ENCODE measurements at regions not wholly inside any gene's neighbourhood (a gene's known extent, or its start where the extent isn't known, plus 50 kb on each side); places are given as distances from the start of the nearest gene placed in this dataset.

DNA sequence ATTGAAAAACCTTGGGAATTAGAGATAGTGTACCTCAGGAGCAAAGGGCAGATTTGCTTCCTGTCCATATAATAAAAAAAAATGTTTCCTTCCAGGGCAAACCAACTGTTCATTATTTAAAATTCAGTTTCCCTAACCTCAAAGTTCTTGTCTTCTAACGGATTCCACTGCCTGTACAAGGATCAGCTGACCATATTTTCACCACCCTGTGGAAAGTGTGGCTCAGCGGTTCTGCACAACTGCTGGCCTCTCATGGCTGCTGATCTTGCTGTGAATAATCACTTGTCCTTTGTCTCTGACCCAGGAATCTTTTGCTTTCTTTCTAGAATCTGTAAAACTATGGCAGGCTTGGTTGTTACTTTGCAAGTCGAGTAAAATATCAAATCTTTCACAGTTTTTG, 1732.5 kb upstream of the RAG2 start:
- intact Hi-C loops (cut with micrococcal nuclease), result no loop called here

More for the DNA sequence above, 1732.5 kb upstream of the RAG2 start:
- no peak overlapping the region for H3K9ac ChIP-seq (ENCODE audit: low read length)
- TF ChIP-seq RAD21 (IDR thresholded peaks at IDR 0.05; ENCODE audit: low read depth), result no peak
- TF ChIP-seq SIN3A (IDR thresholded peaks at IDR 0.05; ENCODE audit: low read depth), result no peak
- no peak for TF ChIP-seq ATF3 (IDR thresholded peaks at IDR 0.05)
- no peak for TF ChIP-seq EZH2phosphoT487 (IDR thresholded peaks at IDR 0.05; ENCODE audit: borderline replicate concordance)
- TF ChIP-seq TCF7L2 (IDR thresholded peaks at IDR 0.05; ENCODE audit: borderline replicate concordance, extremely low read depth, insufficient read depth, insufficient read length), result no peak
- TF ChIP-seq MAX (IDR thresholded peaks at IDR 0.05), result no peak
- no peak for TF ChIP-seq REST (IDR thresholded peaks at IDR 0.05; ENCODE audit: low read depth)
- no peak for TF ChIP-seq ZBTB33 (IDR thresholded peaks at IDR 0.05; ENCODE audit: extremely low read depth, insufficient replicate concordance, low read length)
- TF ChIP-seq POLR2AphosphoS5 (IDR thresholded peaks at IDR 0.05; ENCODE audit: low read depth, low read length), result no peak
- no peak for TF ChIP-seq SP1 (IDR thresholded peaks at IDR 0.05; ENCODE audit: low read depth)
- no peak for TF ChIP-seq ELF1 (IDR thresholded peaks at IDR 0.05; ENCODE audit: borderline replicate concordance, low read depth)
- TF ChIP-seq ZNF274 (IDR thresholded peaks at IDR 0.05; ENCODE audit: low read depth, low read length), result no peak
- no peak for TF ChIP-seq CEBPB (IDR thresholded peaks at IDR 0.05; ENCODE audit: low read depth)
- TF ChIP-seq SRF (IDR thresholded peaks at IDR 0.05; ENCODE audit: low read depth), result no peak
- TF ChIP-seq, protein P1, sequence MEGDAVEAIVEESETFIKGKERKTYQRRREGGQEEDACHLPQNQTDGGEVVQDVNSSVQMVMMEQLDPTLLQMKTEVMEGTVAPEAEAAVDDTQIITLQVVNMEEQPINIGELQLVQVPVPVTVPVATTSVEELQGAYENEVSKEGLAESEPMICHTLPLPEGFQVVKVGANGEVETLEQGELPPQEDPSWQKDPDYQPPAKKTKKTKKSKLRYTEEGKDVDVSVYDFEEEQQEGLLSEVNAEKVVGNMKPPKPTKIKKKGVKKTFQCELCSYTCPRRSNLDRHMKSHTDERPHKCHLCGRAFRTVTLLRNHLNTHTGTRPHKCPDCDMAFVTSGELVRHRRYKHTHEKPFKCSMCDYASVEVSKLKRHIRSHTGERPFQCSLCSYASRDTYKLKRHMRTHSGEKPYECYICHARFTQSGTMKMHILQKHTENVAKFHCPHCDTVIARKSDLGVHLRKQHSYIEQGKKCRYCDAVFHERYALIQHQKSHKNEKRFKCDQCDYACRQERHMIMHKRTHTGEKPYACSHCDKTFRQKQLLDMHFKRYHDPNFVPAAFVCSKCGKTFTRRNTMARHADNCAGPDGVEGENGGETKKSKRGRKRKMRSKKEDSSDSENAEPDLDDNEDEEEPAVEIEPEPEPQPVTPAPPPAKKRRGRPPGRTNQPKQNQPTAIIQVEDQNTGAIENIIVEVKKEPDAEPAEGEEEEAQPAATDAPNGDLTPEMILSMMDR (IDR thresholded peaks at IDR 0.05 in 2 of 3, conservative IDR thresholded peaks at IDR 0.05 in 1 of 3; ENCODE audit: borderline replicate concordance in 1 of 3, insufficient read depth in 1 of 3, low read depth in 2 of 3, low read length in 2 of 3), result no peak
- no peak for TF ChIP-seq YY1 (IDR thresholded peaks at IDR 0.05; ENCODE audit: extremely low read depth, insufficient replicate concordance, low read depth, low read length)
- no peak for TF ChIP-seq CBX3 (IDR thresholded peaks at IDR 0.05; ENCODE audit: low read depth)
- no peak for TF ChIP-seq EGR1 (IDR thresholded peaks at IDR 0.05; ENCODE audit: low read depth)
- no peak for TF ChIP-seq POLR2A (IDR thresholded peaks at IDR 0.05; ENCODE audit: borderline replicate concordance, extremely low read depth, insufficient read depth, insufficient read length)
- no peak for TF ChIP-seq FOSL1 (IDR thresholded peaks at IDR 0.05; ENCODE audit: low read depth)
- ChIA-PET CTCF (no interaction called here), POLR2A (no interaction called here), RAD21 (ENCODE audit: low non-redundant PET in 1 of 2, low total read pairs in 2 of 2, uncharacterized antibody in 2 of 2, unreplicated experiment in 2 of 2) (no interaction called here)
- no peak overlapping the region for H3K4me2 ChIP-seq (ENCODE audit: low read length)
- BruUV-seq (replicated peaks), result no TSS peak
- no peak overlapping the region for H3K27ac ChIP-seq (ENCODE audit: low read depth, low read length)
- H3K4me3 ChIP-seq (replicated peaks in 1 of 2; ENCODE audit: low read depth in 1 of 2, low read length in 2 of 2), result no peak overlapping the region
- no peaks in the 10 kb centered on the region for H3K27me3 ChIP-seq (ENCODE audit: insufficient read depth, low read length)
- peaks cover 5 to 6% of the 10 kb centered on the region in 2 experiments; a peak in 2 of 4 replicates for H3K9me3 ChIP-seq (ENCODE audit: control insufficient read depth in 1 of 2, insufficient read depth in 1 of 2, low read depth in 1 of 2, low read length in 2 of 2)
- no peaks in the 10 kb centered on the region for H3K36me3 ChIP-seq (ENCODE audit: control insufficient read depth in 1 of 2, insufficient read depth in 2 of 2, low read length in 2 of 2)
- no peak for ATAC-seq
- no peak for DNase-seq (ENCODE audit: low read depth, low spot score)
- no peaks in the 10 kb centered on the region for H3K9me2 ChIP-seq (ENCODE audit: insufficient read depth)
- no peaks in the 10 kb centered on the region for H3K4me1 ChIP-seq (ENCODE audit: control insufficient read depth in 1 of 2, insufficient read depth in 2 of 2, low read length in 2 of 2)
- no peaks in the 10 kb centered on the region for H3K79me2 ChIP-seq (ENCODE audit: insufficient read depth, low read length)
- no peak overlapping the region for H2AFZ ChIP-seq (ENCODE audit: low read depth, low read length, poor library complexity, severe bottlenecking)
- no peaks in the 10 kb centered on the region for H4K20me1 ChIP-seq (ENCODE audit: insufficient read depth)
